Epithelial cell of esophagus (primary cell): ENCODE measurements at regions not wholly inside any gene's neighbourhood (a gene's known extent, or its start where the extent isn't known, plus 50 kb on each side); places are given as distances from the start of the nearest gene placed in this dataset.

ENCODE experiments used
- DNase-seq: peaks from one replicate; pipeline ENCODE4 v3.0.0; 2010; ENCODE audit warnings: low read depth
- H3K4me3 ChIP-seq: 2 replicates; pipeline ENCODE4 v1.5.1; 2011; ENCODE audit warnings: mild to moderate bottlenecking, low read length, control low read depth
- TF ChIP-seq, protein P1 (sequence below): IDR thresholded peaks from 2 replicates; pipeline ENCODE4 v1.5.1; 2011; ENCODE audit warnings: low read depth, mild to moderate bottlenecking, low read length, control low read depth, inconsistent platforms; ENCODE audit not compliant: insufficient read depth; ENCODE audit errors: missing control alignments

DNA sequence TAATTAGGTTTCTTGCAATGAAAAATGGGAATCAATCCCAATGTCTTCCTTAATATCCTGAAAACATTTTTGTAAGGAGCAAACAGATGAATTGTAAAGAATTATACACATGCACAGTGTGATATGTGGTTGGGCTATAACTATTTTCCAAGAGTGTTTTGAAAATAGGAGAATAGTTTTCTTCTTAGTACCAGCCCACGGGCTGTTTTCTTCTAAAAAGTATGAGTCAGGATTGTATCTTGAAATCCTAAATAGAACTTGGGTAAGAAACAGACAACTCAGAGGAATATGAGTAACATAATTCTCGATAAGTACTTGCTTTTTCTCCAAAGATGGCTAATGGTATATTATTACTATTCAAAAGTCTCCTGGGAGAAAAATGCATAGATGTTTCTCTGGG lies 136.7 kb downstream of the MAGEC2 start:
- peak; percentile 2 for DNase-seq
- TF ChIP-seq, protein P1, sequence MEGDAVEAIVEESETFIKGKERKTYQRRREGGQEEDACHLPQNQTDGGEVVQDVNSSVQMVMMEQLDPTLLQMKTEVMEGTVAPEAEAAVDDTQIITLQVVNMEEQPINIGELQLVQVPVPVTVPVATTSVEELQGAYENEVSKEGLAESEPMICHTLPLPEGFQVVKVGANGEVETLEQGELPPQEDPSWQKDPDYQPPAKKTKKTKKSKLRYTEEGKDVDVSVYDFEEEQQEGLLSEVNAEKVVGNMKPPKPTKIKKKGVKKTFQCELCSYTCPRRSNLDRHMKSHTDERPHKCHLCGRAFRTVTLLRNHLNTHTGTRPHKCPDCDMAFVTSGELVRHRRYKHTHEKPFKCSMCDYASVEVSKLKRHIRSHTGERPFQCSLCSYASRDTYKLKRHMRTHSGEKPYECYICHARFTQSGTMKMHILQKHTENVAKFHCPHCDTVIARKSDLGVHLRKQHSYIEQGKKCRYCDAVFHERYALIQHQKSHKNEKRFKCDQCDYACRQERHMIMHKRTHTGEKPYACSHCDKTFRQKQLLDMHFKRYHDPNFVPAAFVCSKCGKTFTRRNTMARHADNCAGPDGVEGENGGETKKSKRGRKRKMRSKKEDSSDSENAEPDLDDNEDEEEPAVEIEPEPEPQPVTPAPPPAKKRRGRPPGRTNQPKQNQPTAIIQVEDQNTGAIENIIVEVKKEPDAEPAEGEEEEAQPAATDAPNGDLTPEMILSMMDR: no peak
- no peak overlapping the region for H3K4me3 ChIP-seq

DNA sequence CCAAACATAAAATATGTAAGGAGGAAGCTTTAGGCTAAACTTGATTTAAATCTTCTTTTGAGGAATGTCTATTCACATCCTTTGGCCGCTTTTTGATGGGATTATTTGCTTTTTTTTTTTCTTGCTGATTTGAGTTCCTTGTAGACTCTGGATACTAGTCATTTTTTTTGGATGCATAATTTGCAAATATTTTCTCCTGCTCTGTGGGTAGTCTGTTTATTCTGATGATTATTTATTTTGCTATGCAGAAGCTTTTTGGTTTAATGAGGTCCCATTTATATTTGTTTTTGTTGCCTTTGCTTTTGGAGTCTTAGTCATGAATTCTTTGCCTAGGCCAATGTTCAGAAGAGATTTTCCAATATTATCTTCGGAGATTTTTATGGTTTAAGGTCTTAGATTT lies 144.9 kb downstream of the MAGEC2 start:
- H3K4me3 ChIP-seq: no peak overlapping the region
- TF ChIP-seq, protein P1: no peak
- no peak for DNase-seq

DNA sequence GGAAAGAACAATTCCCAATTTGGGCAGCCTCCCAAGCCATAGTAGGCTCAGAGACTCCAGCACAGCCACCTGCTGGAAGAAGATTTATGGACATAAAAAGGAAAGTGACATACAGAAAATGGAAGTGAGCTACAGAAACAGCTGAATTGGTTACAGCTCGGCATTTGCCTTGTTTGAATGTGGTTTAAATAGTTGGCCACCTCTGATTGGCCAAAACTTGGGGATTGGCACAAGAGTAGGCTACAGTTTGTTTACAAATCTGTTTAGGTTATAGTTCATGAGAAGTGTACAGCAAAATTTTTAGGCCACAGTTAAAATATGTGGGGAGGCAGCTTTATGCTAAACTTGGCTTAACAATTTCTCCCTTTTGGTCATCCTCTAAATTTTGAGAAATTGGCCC lies 150.4 kb downstream of the MAGEC1 start:
- H3K4me3 ChIP-seq: no peak overlapping the region
- DNase-seq: no peak
- TF ChIP-seq, protein P1: no peak

DNA sequence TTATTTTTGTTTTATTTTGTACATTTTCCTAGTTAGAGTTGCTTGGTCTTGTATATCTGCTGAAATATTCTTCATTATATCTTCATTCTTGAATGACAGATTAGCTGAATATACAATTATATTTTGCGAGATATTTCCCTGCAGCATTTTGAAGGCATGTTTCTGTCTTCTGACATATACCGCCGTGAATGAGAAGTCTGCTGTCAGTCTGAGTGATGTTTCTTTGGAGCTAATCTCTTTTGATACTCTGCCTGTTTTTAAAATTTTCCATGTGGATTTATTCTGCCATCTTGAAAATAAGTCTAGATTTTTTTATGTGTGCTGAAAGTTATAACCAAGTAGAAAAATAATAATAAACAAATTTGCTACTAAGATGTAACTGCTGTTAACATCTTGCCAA lies 148.5 kb downstream of the MAGEC1 start:
- no peak overlapping the region for H3K4me3 ChIP-seq
- TF ChIP-seq, protein P1: no peak
- DNase-seq: no peak

DNA sequence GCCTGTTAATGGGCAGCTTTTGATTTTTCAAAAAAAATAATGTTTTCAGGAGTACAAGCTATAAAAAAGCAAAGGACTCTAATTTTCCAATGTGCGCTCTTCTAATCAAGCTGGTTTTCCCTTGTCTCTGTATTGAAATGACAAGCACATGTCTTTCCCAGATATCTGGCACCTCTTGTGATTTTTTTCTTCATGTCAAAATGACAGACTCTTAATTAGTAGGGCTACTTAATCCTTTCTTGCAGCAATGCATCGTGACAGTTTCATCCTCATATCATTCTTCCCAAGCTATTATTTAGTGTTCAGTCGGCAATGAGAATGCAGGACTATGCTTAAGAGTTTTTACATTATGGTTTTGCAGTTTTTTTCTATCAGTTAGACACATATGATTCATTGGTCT lies 139.5 kb downstream of the MAGEC1 start:
- TF ChIP-seq, protein P1: no peak
- H3K4me3 ChIP-seq: no peak overlapping the region
- DNase-seq: no peak

DNA sequence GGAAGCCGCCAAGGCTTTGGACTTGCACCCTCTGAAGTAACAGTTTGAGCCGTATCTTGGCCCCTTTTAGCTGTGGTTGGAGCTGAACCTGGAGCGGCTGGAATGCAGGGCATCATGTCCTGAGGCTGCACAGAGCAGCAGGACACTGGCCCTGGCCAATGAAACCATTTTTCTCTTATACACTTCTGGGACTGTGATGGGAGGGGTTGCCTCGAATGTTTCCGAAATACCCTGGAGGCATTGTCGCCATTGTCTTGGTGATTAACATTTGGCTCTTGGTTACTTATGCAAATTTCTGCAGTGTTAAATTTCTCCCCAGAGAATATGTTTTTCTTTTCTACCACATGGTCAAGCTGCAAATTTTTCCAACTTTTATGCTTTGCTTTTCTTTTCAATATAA lies 137.2 kb downstream of the MAGEC1 start:
- TF ChIP-seq, protein P1: no peak
- DNase-seq: no peak
- no peak overlapping the region for H3K4me3 ChIP-seq

DNA sequence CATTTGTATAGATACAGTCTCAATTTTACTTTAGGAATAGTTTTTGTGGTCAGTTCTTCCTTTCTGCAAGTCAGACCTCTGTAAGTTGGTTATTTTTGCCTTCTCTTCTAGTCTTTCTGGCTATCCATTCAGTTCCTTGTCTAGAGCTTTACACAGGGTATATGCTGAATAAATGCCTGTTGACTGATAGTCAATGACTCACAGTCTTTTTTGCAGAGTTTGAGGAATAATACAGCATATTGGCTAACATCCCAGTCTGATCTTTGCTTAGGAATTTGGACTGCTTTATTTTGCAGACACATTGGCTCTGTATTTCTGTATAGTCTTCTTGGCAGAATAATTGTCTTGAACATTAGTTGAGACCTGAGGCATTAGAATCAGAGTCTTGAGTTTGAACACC lies 132.4 kb downstream of the MAGEC1 start:
- H3K4me3 ChIP-seq: no peak overlapping the region
- TF ChIP-seq, protein P1: no peak
- DNase-seq: peak; percentile 9
